ENCODE measurements at regions not wholly inside any gene's neighbourhood (a gene's known extent, or its start where the extent isn't known, plus 50 kb on each side); places are given as distances from the start of the nearest gene placed in this dataset.

DNA sequence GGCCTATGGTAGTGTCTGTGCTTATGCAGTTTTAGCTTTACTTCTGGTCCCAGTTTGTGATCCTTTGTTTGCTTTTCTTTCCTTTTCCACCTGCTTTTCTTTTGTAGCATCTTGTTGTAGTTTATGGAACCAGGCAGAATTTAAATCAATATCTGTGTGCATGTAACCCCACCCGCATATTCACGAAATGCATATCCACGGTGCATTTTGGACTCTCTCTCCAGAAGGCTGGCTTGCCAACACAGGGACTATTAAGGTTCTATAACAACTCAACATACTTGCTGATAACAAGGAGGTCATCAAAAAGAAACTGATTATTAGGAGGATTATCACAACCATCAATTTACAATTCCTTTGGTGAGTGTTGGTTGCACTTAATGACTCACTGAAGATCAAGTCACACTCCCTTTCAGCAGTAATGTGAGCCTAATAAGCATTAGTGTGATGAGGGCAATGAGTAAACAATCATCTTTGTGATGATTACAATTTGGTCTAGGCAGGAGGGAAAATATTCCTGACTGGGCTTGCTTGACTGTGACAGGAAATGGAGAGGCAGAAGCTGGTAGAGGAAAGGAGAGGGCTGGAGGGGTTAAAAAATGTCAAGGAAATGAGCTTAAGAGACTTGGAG, 378.6 kb downstream of the REEP3 start:
- Histone ChIP-seq H3K4me3 (ENCODE audit: low read depth, low read length) (no peak overlapping the region), H3K27ac (ENCODE audit: extremely low read depth, low read depth, low read length) (no peak overlapping the region), H3K4me1 (ENCODE audit: control insufficient read depth, insufficient read depth, low read length) (no peaks in the 10 kb centered on the region), H3K36me3 (ENCODE audit: control insufficient read depth in 2 of 2, insufficient read depth in 1 of 2, low read length in 2 of 2) (no peaks in the 10 kb centered on the region), H3K9me3 (ENCODE audit: control insufficient read depth, insufficient read depth, low read depth, low read length) (no peaks in the 10 kb centered on the region)
- CTCF ChIA-PET, result interaction anchor here (1.6 to 2.2 kb wide), 2 partner anchors 33 kb away, joined by 5 to 11 read pairs; no protein-coding TSS in a partner anchor
- TF ChIP-seq MYNN (tag by site-specific recombination; IDR thresholded peaks at IDR 0.05; ENCODE audit: borderline replicate concordance) (no peak), ZFP69B (tag by site-specific recombination; IDR thresholded peaks at IDR 0.05) (no peak), ZNF23 (tag by site-specific recombination; IDR thresholded peaks at IDR 0.05; ENCODE audit: borderline replicate concordance) (no peak), ZFP3 (tag by site-specific recombination; IDR thresholded peaks at IDR 0.05; ENCODE audit: low read depth) (no peak), ZNF621 (tag by site-specific recombination; IDR thresholded peaks at IDR 0.05) (no peak), ZNF184 (tag by site-specific recombination; IDR thresholded peaks at IDR 0.05) (no peak), ZNF629 (tag by site-specific recombination; IDR thresholded peaks at IDR 0.05) (no peak), ZNF266 (tag by site-specific recombination; IDR thresholded peaks at IDR 0.05; ENCODE audit: low read depth) (no peak), ZNF701 (tag by site-specific recombination; IDR thresholded peaks at IDR 0.05) (no peak), ZNF777 (tag by site-specific recombination; IDR thresholded peaks at IDR 0.05; ENCODE audit: borderline replicate concordance) (no peak), ZSCAN23 (tag by site-specific recombination; IDR thresholded peaks at IDR 0.05) (no peak), ZNF157 (tag by site-specific recombination; IDR thresholded peaks at IDR 0.05) (no peak), ZNF146 (tag by site-specific recombination; IDR thresholded peaks at IDR 0.05) (no peak), ZNF670 (tag by site-specific recombination; IDR thresholded peaks at IDR 0.05; ENCODE audit: low read depth) (no peak)
- TF ChIP-seq, protein P1, sequence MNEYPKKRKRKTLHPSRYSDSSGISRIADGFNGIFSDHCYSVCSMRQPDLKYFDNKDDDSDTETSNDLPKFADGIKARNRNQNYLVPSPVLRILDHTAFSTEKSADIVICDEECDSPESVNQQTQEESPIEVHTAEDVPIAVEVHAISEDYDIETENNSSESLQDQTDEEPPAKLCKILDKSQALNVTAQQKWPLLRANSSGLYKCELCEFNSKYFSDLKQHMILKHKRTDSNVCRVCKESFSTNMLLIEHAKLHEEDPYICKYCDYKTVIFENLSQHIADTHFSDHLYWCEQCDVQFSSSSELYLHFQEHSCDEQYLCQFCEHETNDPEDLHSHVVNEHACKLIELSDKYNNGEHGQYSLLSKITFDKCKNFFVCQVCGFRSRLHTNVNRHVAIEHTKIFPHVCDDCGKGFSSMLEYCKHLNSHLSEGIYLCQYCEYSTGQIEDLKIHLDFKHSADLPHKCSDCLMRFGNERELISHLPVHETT (tag by site-specific recombination; IDR thresholded peaks at IDR 0.05), result no peak
- TF ChIP-seq, protein P2, sequence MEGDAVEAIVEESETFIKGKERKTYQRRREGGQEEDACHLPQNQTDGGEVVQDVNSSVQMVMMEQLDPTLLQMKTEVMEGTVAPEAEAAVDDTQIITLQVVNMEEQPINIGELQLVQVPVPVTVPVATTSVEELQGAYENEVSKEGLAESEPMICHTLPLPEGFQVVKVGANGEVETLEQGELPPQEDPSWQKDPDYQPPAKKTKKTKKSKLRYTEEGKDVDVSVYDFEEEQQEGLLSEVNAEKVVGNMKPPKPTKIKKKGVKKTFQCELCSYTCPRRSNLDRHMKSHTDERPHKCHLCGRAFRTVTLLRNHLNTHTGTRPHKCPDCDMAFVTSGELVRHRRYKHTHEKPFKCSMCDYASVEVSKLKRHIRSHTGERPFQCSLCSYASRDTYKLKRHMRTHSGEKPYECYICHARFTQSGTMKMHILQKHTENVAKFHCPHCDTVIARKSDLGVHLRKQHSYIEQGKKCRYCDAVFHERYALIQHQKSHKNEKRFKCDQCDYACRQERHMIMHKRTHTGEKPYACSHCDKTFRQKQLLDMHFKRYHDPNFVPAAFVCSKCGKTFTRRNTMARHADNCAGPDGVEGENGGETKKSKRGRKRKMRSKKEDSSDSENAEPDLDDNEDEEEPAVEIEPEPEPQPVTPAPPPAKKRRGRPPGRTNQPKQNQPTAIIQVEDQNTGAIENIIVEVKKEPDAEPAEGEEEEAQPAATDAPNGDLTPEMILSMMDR (tag by site-specific recombination; IDR thresholded peaks at IDR 0.05), result no peak
- TF ChIP-seq, protein P3, sequence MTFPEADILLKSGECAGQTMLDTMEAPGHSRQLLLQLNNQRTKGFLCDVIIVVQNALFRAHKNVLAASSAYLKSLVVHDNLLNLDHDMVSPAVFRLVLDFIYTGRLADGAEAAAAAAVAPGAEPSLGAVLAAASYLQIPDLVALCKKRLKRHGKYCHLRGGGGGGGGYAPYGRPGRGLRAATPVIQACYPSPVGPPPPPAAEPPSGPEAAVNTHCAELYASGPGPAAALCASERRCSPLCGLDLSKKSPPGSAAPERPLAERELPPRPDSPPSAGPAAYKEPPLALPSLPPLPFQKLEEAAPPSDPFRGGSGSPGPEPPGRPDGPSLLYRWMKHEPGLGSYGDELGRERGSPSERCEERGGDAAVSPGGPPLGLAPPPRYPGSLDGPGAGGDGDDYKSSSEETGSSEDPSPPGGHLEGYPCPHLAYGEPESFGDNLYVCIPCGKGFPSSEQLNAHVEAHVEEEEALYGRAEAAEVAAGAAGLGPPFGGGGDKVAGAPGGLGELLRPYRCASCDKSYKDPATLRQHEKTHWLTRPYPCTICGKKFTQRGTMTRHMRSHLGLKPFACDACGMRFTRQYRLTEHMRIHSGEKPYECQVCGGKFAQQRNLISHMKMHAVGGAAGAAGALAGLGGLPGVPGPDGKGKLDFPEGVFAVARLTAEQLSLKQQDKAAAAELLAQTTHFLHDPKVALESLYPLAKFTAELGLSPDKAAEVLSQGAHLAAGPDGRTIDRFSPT (tag by site-specific recombination; IDR thresholded peaks at IDR 0.05), result no peak
- TF ChIP-seq, protein P4, sequence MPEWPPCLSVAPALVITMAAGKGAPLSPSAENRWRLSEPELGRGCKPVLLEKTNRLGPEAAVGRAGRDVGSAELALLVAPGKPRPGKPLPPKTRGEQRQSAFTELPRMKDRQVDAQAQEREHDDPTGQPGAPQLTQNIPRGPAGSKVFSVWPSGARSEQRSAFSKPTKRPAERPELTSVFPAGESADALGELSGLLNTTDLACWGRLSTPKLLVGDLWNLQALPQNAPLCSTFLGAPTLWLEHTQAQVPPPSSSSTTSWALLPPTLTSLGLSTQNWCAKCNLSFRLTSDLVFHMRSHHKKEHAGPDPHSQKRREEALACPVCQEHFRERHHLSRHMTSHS (tag by site-specific recombination; IDR thresholded peaks at IDR 0.05), result no peak
- TF ChIP-seq, protein P5, sequence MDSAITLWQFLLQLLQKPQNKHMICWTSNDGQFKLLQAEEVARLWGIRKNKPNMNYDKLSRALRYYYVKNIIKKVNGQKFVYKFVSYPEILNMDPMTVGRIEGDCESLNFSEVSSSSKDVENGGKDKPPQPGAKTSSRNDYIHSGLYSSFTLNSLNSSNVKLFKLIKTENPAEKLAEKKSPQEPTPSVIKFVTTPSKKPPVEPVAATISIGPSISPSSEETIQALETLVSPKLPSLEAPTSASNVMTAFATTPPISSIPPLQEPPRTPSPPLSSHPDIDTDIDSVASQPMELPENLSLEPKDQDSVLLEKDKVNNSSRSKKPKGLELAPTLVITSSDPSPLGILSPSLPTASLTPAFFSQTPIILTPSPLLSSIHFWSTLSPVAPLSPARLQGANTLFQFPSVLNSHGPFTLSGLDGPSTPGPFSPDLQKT (IDR thresholded peaks at IDR 0.05; ENCODE audit: borderline replicate concordance, low read depth, low read length), result no peak
- POLR2A ChIA-PET, result no interaction called here
